A549 (cell line): ENCODE measurements at regions not wholly inside any gene's neighbourhood (a gene's known extent, or its start where the extent isn't known, plus 50 kb on each side); places are given as distances from the start of the nearest gene placed in this dataset.

Experiments
- ATAC-seq, 2 experiments: fragments of 200-7000 bp in 1 of 2; fragments of >200 bp in 1 of 2; cut with Nextera tagmentation in 1 of 2; cut with Tn5 transposase in 1 of 2; 3 replicates each; pipeline versions ENCODE4 v1.8.0 to v1.9.1; 2018 to 2020; ENCODE audit warnings: mild to moderate bottlenecking in 1 of 2, moderate library complexity in 1 of 2
- CTCF ChIA-PET: fragments of 300-600 bp; sonication (Branson Sonifier 250); formaldehyde crosslinking; extraction: SDS; loops from one replicate; lab custom pipeline; 2021; ENCODE audit warnings: antibody characterized with exemption, inconsistent platforms; lab: Yijun Ruan, JAX
- POLR2A ChIA-PET: fragments of 350-600 bp; formaldehyde crosslinking; extraction: SDS; loops from one replicate; lab custom pipeline; 2021; ENCODE audit warnings: antibody characterized with exemption, inconsistent platforms; lab: Yijun Ruan, JAX
- DNase-seq, 2 experiments: peaks; one replicate each; pipeline versions ENCODE4 v3.0.0 to v3.0.0-alpha.2; 2011 to 2016; ENCODE audit warnings: low read depth in 1 of 2, low spot score in 1 of 2
- FAIRE-seq: peaks from 2 replicates; lab custom pipeline; 2011; peaks lifted over from hg19 to GRCh38; lab: Jason Lieb, UNC
- H3K27ac ChIP-seq, 2 experiments: fragments of >200 bp; sonication (Bioruptor Twin); formaldehyde crosslinking; 3 replicates each; pipeline ENCODE4 v1.5.1; 2016 to 2017
- H3K4me1 ChIP-seq: fragments of >200 bp; sonication (Bioruptor Twin); formaldehyde crosslinking; 3 replicates; pipeline ENCODE4 v1.6.1; 2016
- H3K4me2 ChIP-seq: fragments of >200 bp; sonication (Bioruptor Twin); formaldehyde crosslinking; 3 replicates; pipeline ENCODE4 v1.6.1; 2016
- H3K4me3 ChIP-seq: fragments of >200 bp; sonication (Bioruptor Twin); formaldehyde crosslinking; 3 replicates; pipeline ENCODE4 v1.5.1; 2016
- H3K9me3 ChIP-seq: fragments of >200 bp; sonication (Bioruptor Twin); formaldehyde crosslinking; 3 replicates; pipeline ENCODE4 v1.6.1; 2016
- CBX8 ChIP-seq: fragments of 200-600 bp; sonication (generic); IDR thresholded peaks from 2 replicates; pipeline ENCODE4 v1.6.1; 2016
- CHD4 ChIP-seq: fragments of 200-600 bp; sonication (generic); IDR thresholded peaks from 2 replicates; pipeline ENCODE4 v1.6.1; 2016; ENCODE audit warnings: antibody characterized with exemption, mild to moderate bottlenecking, borderline replicate concordance
- ESRRA ChIP-seq: fragments of 150-350 bp; IDR thresholded peaks from 2 replicates; pipeline ENCODE4 v1.6.1; 2014; ENCODE audit warnings: mild to moderate bottlenecking, low read length, borderline replicate concordance
- FOSB ChIP-seq: fragments of 250-450 bp; sonication (Bioruptor Pico); IDR thresholded peaks from 2 replicates; pipeline ENCODE4 v1.5.0; 2020; ENCODE audit warnings: mild to moderate bottlenecking, moderate library complexity
- HMGXB4 ChIP-seq: fragments of 250-450 bp; sonication (Bioruptor Pico); IDR thresholded peaks from 2 replicates; pipeline ENCODE4 v1.5.0; 2021; ENCODE audit warnings: mild to moderate bottlenecking, moderate library complexity, borderline replicate concordance
- HOXB5 ChIP-seq: fragments of 250-450 bp; sonication (Bioruptor Pico); IDR thresholded peaks from 2 replicates; pipeline ENCODE4 v1.5.0; 2020; ENCODE audit warnings: mild to moderate bottlenecking, moderate library complexity
- MAFK ChIP-seq: fragments of 450-650 bp; IDR thresholded peaks from 2 replicates; pipeline ENCODE4 v1.6.1; 2014; ENCODE audit not compliant: partially characterized antibody
- MAZ ChIP-seq: fragments of 150-350 bp; IDR thresholded peaks from 2 replicates; pipeline ENCODE4 v1.6.1; 2014; ENCODE audit warnings: antibody characterized with exemption, low read depth, low read length, borderline replicate concordance
- POLR2A ChIP-seq: IDR thresholded peaks from 2 replicates; pipeline ENCODE4 v1.6.1; 2012; ENCODE audit warnings: mild to moderate bottlenecking, low read length
- RAD21 ChIP-seq, 2 experiments: fragments of >200 bp in 1 of 2; sonication (Bioruptor Twin) in 1 of 2; formaldehyde crosslinking in 1 of 2; IDR thresholded peaks in 1 of 2; conservative IDR thresholded peaks in 1 of 2; 2 replicates in 1 of 2; 3 replicates in 1 of 2; pipeline ENCODE4 v1.6.1; 2012 to 2018; ENCODE audit warnings: inconsistent platforms in 1 of 2
- RNF2 ChIP-seq: fragments of 200-600 bp; sonication (generic); IDR thresholded peaks from 2 replicates; pipeline ENCODE4 v1.6.1; 2016; ENCODE audit warnings: low read depth, mild to moderate bottlenecking, antibody characterized with exemption, moderate library complexity, borderline replicate concordance
- SREBF2 ChIP-seq: fragments of 450-650 bp; IDR thresholded peaks from 2 replicates; pipeline ENCODE4 v1.6.1; 2014; ENCODE audit warnings: mild to moderate bottlenecking, moderate library complexity
- ZNF302 ChIP-seq: fragments of 250-450 bp; sonication (Bioruptor Pico); IDR thresholded peaks from 2 replicates; pipeline ENCODE4 v1.9.0; 2021; ENCODE audit warnings: inconsistent platforms, mild to moderate bottlenecking, moderate library complexity
- ZSCAN20 ChIP-seq: fragments of 250-450 bp; sonication (Bioruptor Pico); IDR thresholded peaks from 2 replicates; pipeline ENCODE4 v1.8.0; 2022; ENCODE audit warnings: mild to moderate bottlenecking, moderate library complexity
- WGBS: methylation state at CpG from one replicate; pipeline ENCODE4 v1.1.6; 2017; ENCODE audit errors: missing lambda C conversion rate; 5-methylcytosine and 5-hydroxymethylcytosine counted together
- TF ChIP-seq, protein P1 (sequence below): fragments of 200-600 bp; sonication (generic); IDR thresholded peaks from 2 replicates; pipeline ENCODE4 v1.6.1; 2016; ENCODE audit warnings: antibody characterized with exemption, mild to moderate bottlenecking, moderate library complexity

DNA sequence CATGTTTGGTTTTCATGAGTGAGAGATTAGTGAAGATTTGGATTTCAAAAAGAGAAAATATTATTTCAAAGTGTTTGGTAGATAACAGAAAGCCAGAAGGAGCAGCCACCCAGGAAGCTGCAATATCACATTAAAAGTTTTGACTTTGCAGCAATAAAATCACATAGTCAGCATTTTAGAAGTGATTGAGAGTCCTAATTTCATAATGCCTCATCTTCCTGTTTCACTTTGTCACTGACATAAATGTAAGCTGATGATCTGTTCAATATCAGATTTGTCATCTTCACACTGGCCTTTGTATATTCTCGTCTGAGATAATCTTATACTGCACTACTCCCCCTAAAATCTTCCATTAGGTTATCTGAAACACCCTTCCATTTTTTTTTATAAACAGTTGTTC is 690.5 kb downstream of the ADCYAP1 start:
- ATAC-seq (no peak), FAIRE-seq (no peak)
- CTCF ChIA-PET: no interaction called here

GRCh38 chr18:1599196-1599595 is 694.5 kb downstream of the ADCYAP1 start:
- Histone ChIP-seq H3K4me2 (no peak overlapping the region), H3K27ac (no peak overlapping the region), H3K9me3 (no peaks in the 10 kb centered on the region), H3K4me3 (no peak overlapping the region), H3K4me1 (no peaks in the 10 kb centered on the region)
- DNase-seq (no peak), FAIRE-seq (no peak), ATAC-seq (no peak)
- POLR2A ChIA-PET: no interaction called here
- WGBS: 5% methylated on average over 3 of the region's 3 CpGs
- TF ChIP-seq CHD4 (no peak), RNF2 (no peak), SREBF2 (no peak), FOSB (CRISPR knock-in tag) (no peak), POLR2A (no peak), HMGXB4 (CRISPR knock-in tag) (no peak), ZSCAN20 (CRISPR knock-in tag) (no peak)
- TF ChIP-seq, protein P1, sequence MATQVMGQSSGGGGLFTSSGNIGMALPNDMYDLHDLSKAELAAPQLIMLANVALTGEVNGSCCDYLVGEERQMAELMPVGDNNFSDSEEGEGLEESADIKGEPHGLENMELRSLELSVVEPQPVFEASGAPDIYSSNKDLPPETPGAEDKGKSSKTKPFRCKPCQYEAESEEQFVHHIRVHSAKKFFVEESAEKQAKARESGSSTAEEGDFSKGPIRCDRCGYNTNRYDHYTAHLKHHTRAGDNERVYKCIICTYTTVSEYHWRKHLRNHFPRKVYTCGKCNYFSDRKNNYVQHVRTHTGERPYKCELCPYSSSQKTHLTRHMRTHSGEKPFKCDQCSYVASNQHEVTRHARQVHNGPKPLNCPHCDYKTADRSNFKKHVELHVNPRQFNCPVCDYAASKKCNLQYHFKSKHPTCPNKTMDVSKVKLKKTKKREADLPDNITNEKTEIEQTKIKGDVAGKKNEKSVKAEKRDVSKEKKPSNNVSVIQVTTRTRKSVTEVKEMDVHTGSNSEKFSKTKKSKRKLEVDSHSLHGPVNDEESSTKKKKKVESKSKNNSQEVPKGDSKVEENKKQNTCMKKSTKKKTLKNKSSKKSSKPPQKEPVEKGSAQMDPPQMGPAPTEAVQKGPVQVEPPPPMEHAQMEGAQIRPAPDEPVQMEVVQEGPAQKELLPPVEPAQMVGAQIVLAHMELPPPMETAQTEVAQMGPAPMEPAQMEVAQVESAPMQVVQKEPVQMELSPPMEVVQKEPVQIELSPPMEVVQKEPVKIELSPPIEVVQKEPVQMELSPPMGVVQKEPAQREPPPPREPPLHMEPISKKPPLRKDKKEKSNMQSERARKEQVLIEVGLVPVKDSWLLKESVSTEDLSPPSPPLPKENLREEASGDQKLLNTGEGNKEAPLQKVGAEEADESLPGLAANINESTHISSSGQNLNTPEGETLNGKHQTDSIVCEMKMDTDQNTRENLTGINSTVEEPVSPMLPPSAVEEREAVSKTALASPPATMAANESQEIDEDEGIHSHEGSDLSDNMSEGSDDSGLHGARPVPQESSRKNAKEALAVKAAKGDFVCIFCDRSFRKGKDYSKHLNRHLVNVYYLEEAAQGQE: no peak
- CTCF ChIA-PET: no interaction called here

More for the DNA sequence above, 690.5 kb downstream of the ADCYAP1 start:
- WGBS: 0% methylated on average over 1 of the region's 1 CpG
- Histone ChIP-seq H3K4me2 (no peak overlapping the region), H3K4me1 (no peaks in the 10 kb centered on the region), H3K27ac (no peak overlapping the region), H3K4me3 (no peak overlapping the region), H3K9me3 (no peaks in the 10 kb centered on the region)
- DNase-seq: no peak
- TF ChIP-seq ZNF302 (CRISPR knock-in tag): no peak
- TF ChIP-seq, protein P1: no peak
- TF ChIP-seq POLR2A: no peak
- peak; percentile 88 for TF ChIP-seq MAFK
- POLR2A ChIA-PET: no interaction called here

DNA sequence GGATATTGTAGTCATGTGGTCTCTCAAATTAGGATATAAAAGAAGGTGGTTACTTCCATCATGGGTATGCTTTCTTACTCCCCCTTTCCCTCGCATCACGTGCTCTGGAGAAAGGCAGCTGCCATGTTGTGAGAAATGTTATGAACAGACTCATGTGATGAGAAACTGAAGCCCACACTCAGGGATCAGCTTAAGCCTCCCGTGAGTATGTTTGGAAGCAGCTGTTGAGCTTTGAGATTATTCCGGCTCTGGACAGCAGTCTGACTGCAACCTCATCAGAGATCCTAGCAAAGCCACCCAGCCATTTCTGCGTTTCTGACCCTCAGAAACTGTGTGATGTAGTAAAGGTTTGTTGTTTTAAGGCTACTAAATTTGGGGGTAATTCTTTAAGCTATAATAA is 700.1 kb downstream of the ADCYAP1 start:
- no peaks in the 10 kb centered on the region for H3K4me1 ChIP-seq
- DNase-seq (no peak), ATAC-seq (no peak)
- H3K9me3 ChIP-seq: no peaks in the 10 kb centered on the region
- H3K4me3 ChIP-seq: no peak overlapping the region
- H3K4me2 ChIP-seq: no peak overlapping the region
- H3K27ac ChIP-seq: no peak overlapping the region
- no peak for TF ChIP-seq HOXB5
- TF ChIP-seq CBX8: no peak
- TF ChIP-seq SREBF2: no peak
- TF ChIP-seq MAZ: no peak
- TF ChIP-seq RAD21 (conservative IDR thresholded peaks at IDR 0.05 in 1 of 2, IDR thresholded peaks at IDR 0.05 in 1 of 2): no peak
- TF ChIP-seq POLR2A: no peak
- no peak for TF ChIP-seq ESRRA
- TF ChIP-seq, all 56 proteins: peak for 0
- no peak for FAIRE-seq
- WGBS: 30% methylated on average over 5 of the region's 5 CpGs
- POLR2A ChIA-PET: no interaction called here
- CTCF ChIA-PET: no interaction called here
